SH-SY5Y (cell line): ENCODE measurements at regions not wholly inside any gene's neighbourhood (a gene's known extent, or its start where the extent isn't known, plus 50 kb on each side); places are given as distances from the start of the nearest gene placed in this dataset.

ENCODE experiments used
- GATA2 ChIP-seq: IDR thresholded peaks from 2 replicates; pipeline ENCODE4 v1.6.1; 2011; ENCODE audit warnings: mild to moderate bottlenecking, low read depth, low read length
- GATA3 ChIP-seq: IDR thresholded peaks from 2 replicates; pipeline ENCODE4 v1.6.1; 2011; ENCODE audit warnings: low read depth, mild to moderate bottlenecking, low read length, moderate library complexity

DNA sequence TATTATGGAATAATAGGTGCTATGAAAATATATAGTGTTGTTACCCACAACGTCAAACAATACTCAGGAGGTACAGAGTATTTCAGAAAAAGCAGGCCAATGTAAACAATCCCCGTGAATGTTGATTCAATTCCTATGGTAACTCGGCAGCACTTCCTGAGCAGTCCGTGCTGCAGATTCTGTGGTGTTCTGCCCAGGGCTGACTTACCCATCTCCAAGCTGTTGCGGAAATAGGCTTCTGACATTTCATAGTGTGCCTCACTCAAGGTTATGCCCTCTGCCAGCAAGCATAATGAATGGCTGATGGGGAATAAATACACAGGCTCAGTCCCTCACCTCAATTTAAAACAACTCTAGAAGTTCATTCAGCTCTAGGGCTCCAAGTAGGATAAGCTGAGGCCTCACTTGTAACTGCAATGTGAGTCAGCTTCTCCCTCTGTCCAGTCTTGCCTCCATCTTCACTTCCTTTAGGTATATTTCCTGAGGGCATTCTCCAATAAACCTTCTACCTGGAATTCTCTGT, 177.6 kb downstream of the GNAI1 start:
- TF ChIP-seq GATA2 (no peak), GATA3 (no peak)
